ENCODE measurements at regions not wholly inside any gene's neighbourhood (a gene's known extent, or its start where the extent isn't known, plus 50 kb on each side); places are given as distances from the start of the nearest gene placed in this dataset.
"Not testable (repeated sequence)": the region's sequence is repeated elsewhere in the genome, so short reads cannot be mapped to it uniquely, and the experiment has no call there.

- no peak for DNase-seq (ENCODE audit: low read depth)
These were observed 170.7 kb downstream of the IER5 start for GRCh38 chr1:181259026-181259745.

- no peak for DNase-seq (ENCODE audit: low read depth)
These were observed 171.8 kb downstream of the IER5 start for GRCh38 chr1:181260271-181260670.

GRCh38 chr1:181260994-181261393 is 172.5 kb downstream of the IER5 start:
- DNase-seq (ENCODE audit: low read depth) = no peak

- DNase-seq (ENCODE audit: low read depth) = no peak
These were observed 173.6 kb downstream of the IER5 start for GRCh38 chr1:181262069-181262468.

GRCh38 chr1:181263444-181263843 is 174.9 kb downstream of the IER5 start:
- DNase-seq (ENCODE audit: low read depth) = no peak

- no peak for DNase-seq (ENCODE audit: low read depth)
These were observed 176.3 kb downstream of the IER5 start for GRCh38 chr1:181264821-181265220.

GRCh38 chr1:181284978-181285377 is 196.5 kb downstream of the IER5 start:
- DNase-seq (ENCODE audit: low read depth) = no peak

GRCh38 chr1:181295217-181295616 is 188.1 kb upstream of the CACNA1E start:
- DNase-seq (ENCODE audit: low read depth) = no peak

GRCh38 chr1:181296180-181296579 is 187.1 kb upstream of the CACNA1E start:
- no peak for DNase-seq (ENCODE audit: low read depth)

- DNase-seq (ENCODE audit: low read depth) = no peak
These were observed 175.2 kb upstream of the CACNA1E start for GRCh38 chr1:181308098-181308497.

- DNase-seq (ENCODE audit: low read depth) = no peak
These were observed 172.8 kb upstream of the CACNA1E start for GRCh38 chr1:181310560-181310959.

GRCh38 chr1:181312946-181313345 is 170.4 kb upstream of the CACNA1E start:
- no peak for DNase-seq (ENCODE audit: low read depth)

GRCh38 chr1:181313466-181313865 is 169.9 kb upstream of the CACNA1E start:
- DNase-seq (ENCODE audit: low read depth) = no peak

GRCh38 chr1:181314010-181314409 is 169.3 kb upstream of the CACNA1E start:
- no peak for DNase-seq (ENCODE audit: low read depth)

- no peak for DNase-seq (ENCODE audit: low read depth)
These were observed 168.4 kb upstream of the CACNA1E start for GRCh38 chr1:181314959-181315358.

GRCh38 chr1:181317261-181317930 is 165.9 kb upstream of the CACNA1E start:
- no peak for DNase-seq (ENCODE audit: low read depth)

GRCh38 chr1:181318022-181318857 is 165.1 kb upstream of the CACNA1E start:
- no peak for DNase-seq (ENCODE audit: low read depth)

GRCh38 chr1:181318858-181319235 is 164.5 kb upstream of the CACNA1E start:
- DNase-seq (ENCODE audit: low read depth) = no peak

GRCh38 chr1:181319907-181320306 is 163.4 kb upstream of the CACNA1E start:
- DNase-seq (ENCODE audit: low read depth) = no peak

GRCh38 chr1:181324797-181325616 is 158.3 kb upstream of the CACNA1E start:
- DNase-seq (ENCODE audit: low read depth) = peak; percentile 29

GRCh38 chr1:181325765-181326164 is 157.6 kb upstream of the CACNA1E start:
- not testable (repeated sequence) for DNase-seq (ENCODE audit: low read depth)

GRCh38 chr1:181326348-181326747 is 157.0 kb upstream of the CACNA1E start:
- no peak for DNase-seq (ENCODE audit: low read depth)

Measured in stimulated activated CD8-positive, alpha-beta memory T cell treated with anti-CD3 and anti-CD28 coated beads, Interleukin-4, amount 100 ng/mL, for 24 hours (primary cell).